ENCODE measurements at regions not wholly inside any gene's neighbourhood (a gene's known extent, or its start where the extent isn't known, plus 50 kb on each side); places are given as distances from the start of the nearest gene placed in this dataset.
"Not testable (repeated sequence)": the region's sequence is repeated elsewhere in the genome, so short reads cannot be mapped to it uniquely, and the experiment has no call there.

GRCh38 chr1:96191165-96191564 lies 530.4 kb upstream of the PTBP2 start:
- DNase-seq (ENCODE audit: low spot score): no peak

GRCh38 chr1:96206451-96206850 lies 515.1 kb upstream of the PTBP2 start:
- no peak for DNase-seq (ENCODE audit: low spot score)

- DNase-seq (ENCODE audit: low spot score): no peak
Measured at GRCh38 chr1:96207936-96208335, 513.6 kb upstream of the PTBP2 start.

- DNase-seq (ENCODE audit: low spot score): no peak
Measured at GRCh38 chr1:96208428-96208827, 513.2 kb upstream of the PTBP2 start.

- DNase-seq (ENCODE audit: low spot score): no peak
Measured at GRCh38 chr1:96210054-96210453, 511.5 kb upstream of the PTBP2 start.

GRCh38 chr1:96211202-96211601 lies 510.4 kb upstream of the PTBP2 start:
- no peak for DNase-seq (ENCODE audit: low spot score)

- DNase-seq (ENCODE audit: low spot score): no peak
Measured at GRCh38 chr1:96214982-96215381, 506.6 kb upstream of the PTBP2 start.

- DNase-seq (ENCODE audit: low spot score): no peak
Measured at GRCh38 chr1:96220651-96221050, 500.9 kb upstream of the PTBP2 start.

GRCh38 chr1:96222701-96223100 lies 498.9 kb upstream of the PTBP2 start:
- no peak for DNase-seq (ENCODE audit: low spot score)

GRCh38 chr1:96224229-96224628 lies 497.4 kb upstream of the PTBP2 start:
- not testable (repeated sequence) for DNase-seq (ENCODE audit: low spot score)

GRCh38 chr1:96233422-96233821 lies 488.2 kb upstream of the PTBP2 start:
- no peak for DNase-seq (ENCODE audit: low spot score)

GRCh38 chr1:96234299-96234698 lies 487.3 kb upstream of the PTBP2 start:
- no peak for DNase-seq (ENCODE audit: low spot score)

GRCh38 chr1:96236156-96236739 lies 485.3 kb upstream of the PTBP2 start:
- DNase-seq (ENCODE audit: low spot score): peak; percentile 86

- DNase-seq (ENCODE audit: low spot score): no peak
Measured at GRCh38 chr1:96238426-96238825, 483.2 kb upstream of the PTBP2 start.

- DNase-seq (ENCODE audit: low spot score): no peak
Measured at GRCh38 chr1:96240438-96240837, 481.1 kb upstream of the PTBP2 start.

GRCh38 chr1:96253246-96254035 lies 468.1 kb upstream of the PTBP2 start:
- no peak for DNase-seq (ENCODE audit: low spot score)

- DNase-seq (ENCODE audit: low spot score): no peak
Measured at GRCh38 chr1:96256130-96256790, 465.3 kb upstream of the PTBP2 start.

- no peak for DNase-seq (ENCODE audit: low spot score)
Measured at GRCh38 chr1:96259399-96259798, 462.2 kb upstream of the PTBP2 start.

- DNase-seq (ENCODE audit: low spot score): no peak
Measured at GRCh38 chr1:96281491-96281890, 440.1 kb upstream of the PTBP2 start.

- DNase-seq (ENCODE audit: low spot score): peak; percentile 8
Measured at GRCh38 chr1:96290033-96290432, 431.6 kb upstream of the PTBP2 start.

GRCh38 chr1:96290801-96291200 lies 430.8 kb upstream of the PTBP2 start:
- no peak for DNase-seq (ENCODE audit: low spot score)

- no peak for DNase-seq (ENCODE audit: low spot score)
Measured at GRCh38 chr1:96291468-96291867, 430.1 kb upstream of the PTBP2 start.

GRCh38 chr1:96292141-96292540 lies 429.4 kb upstream of the PTBP2 start:
- no peak for DNase-seq (ENCODE audit: low spot score)

All from pons (tissue), 1 donor.